Esophagus squamous epithelium (tissue), 5 donors: ENCODE measurements at regions not wholly inside any gene's neighbourhood (a gene's known extent, or its start where the extent isn't known, plus 50 kb on each side); places are given as distances from the start of the nearest gene placed in this dataset.

Experiments used
- DNase-seq: peaks from one replicate; lab custom pipeline; 2025; lab: John Stamatoyannopoulos, UW
- H3K27ac ChIP-seq, 4 donors: fragments of 200-600 bp; sonication (generic); one replicate each; pipeline ENCODE4 v1.5.1; 2016 to 2019; ENCODE audit warnings: mild to moderate bottlenecking in 1 of 4
- H3K27me3 ChIP-seq, 4 donors: fragments of 200-600 bp; sonication (generic); 1 replicate in 3 of 4; 2 replicates in 1 of 4; pipeline versions ENCODE4 v1.5.1 to v1.6.0; 2017 to 2021; ENCODE audit warnings: antibody characterized with exemption in 1 of 4
- H3K36me3 ChIP-seq, 3 donors: fragments of 200-600 bp; sonication (generic); one replicate each; pipeline ENCODE4 v1.5.1; 2016 to 2019
- H3K4me1 ChIP-seq, 3 donors: fragments of 200-600 bp; sonication (generic); one replicate each; pipeline ENCODE4 v1.5.1; 2017 to 2019
- H3K4me3 ChIP-seq, 4 donors: fragments of 200-600 bp; sonication (generic); 1 replicate in 3 of 4; 2 replicates in 1 of 4; pipeline ENCODE4 v1.5.1; 2016 to 2019; ENCODE audit warnings: mild to moderate bottlenecking in 2 of 4, moderate library complexity in 1 of 4
- H3K9me3 ChIP-seq, 3 donors: fragments of 200-600 bp; sonication (generic); one replicate each; pipeline ENCODE4 v1.5.1; 2016 to 2019
- POLR2A ChIP-seq, 4 donors: fragments of 450-650 bp; IDR thresholded peaks; one replicate each; pipeline ENCODE4 v1.6.1; 2017; ENCODE audit warnings: antibody characterized with exemption in 4 of 4, mild to moderate bottlenecking in 4 of 4, moderate library complexity in 3 of 4
- WGBS, 2 donors: methylation state at CpG; one replicate each; pipeline ENCODE4 v1.1.5; 2018; 5-methylcytosine and 5-hydroxymethylcytosine counted together
- intact Hi-C: fragments of 100-400 bp; cut with DNase I; formaldehyde crosslinking; loops from one replicate; pipeline ENCODE4 v1.15.0; 2022
- TF ChIP-seq, protein P1 (sequence below), 6 experiments: fragments of 450-650 bp in 4 of 6; fragments of 200-600 bp in 2 of 6; sonication (generic) in 2 of 6; IDR thresholded peaks; one replicate each; pipeline ENCODE4 v1.5.1; 2016 to 2019; ENCODE audit warnings: antibody characterized with exemption in 6 of 6, mild to moderate bottlenecking in 4 of 6, moderate library complexity in 4 of 6
- donor health status: DM: yes; HTN: yes; CAD: no.

DNA sequence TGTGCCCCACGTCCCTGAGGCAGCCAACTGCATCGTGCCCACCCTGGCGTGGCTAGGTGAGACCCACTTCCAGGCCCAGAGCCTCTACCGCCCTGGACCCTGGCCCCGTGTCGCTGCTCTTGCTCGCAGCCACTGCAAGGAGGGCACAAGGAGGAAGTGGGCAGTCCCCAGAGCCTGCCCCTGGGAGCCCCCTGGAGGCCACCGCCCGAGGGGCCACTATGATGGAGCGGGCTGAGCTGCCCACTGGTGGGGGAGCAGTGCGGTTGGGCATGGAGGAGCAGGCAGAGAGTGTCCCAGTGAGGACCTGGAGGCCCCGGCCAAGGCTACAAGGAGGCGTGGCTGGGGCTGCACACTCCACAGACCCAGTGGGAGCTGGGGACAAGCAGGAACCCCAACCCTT lies 323.6 kb downstream of the PCNX1 start:
- TF ChIP-seq POLR2A (IDR thresholded peaks at IDR 0.05), result no peak
- TF ChIP-seq, protein P1, sequence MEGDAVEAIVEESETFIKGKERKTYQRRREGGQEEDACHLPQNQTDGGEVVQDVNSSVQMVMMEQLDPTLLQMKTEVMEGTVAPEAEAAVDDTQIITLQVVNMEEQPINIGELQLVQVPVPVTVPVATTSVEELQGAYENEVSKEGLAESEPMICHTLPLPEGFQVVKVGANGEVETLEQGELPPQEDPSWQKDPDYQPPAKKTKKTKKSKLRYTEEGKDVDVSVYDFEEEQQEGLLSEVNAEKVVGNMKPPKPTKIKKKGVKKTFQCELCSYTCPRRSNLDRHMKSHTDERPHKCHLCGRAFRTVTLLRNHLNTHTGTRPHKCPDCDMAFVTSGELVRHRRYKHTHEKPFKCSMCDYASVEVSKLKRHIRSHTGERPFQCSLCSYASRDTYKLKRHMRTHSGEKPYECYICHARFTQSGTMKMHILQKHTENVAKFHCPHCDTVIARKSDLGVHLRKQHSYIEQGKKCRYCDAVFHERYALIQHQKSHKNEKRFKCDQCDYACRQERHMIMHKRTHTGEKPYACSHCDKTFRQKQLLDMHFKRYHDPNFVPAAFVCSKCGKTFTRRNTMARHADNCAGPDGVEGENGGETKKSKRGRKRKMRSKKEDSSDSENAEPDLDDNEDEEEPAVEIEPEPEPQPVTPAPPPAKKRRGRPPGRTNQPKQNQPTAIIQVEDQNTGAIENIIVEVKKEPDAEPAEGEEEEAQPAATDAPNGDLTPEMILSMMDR (IDR thresholded peaks at IDR 0.05), result no peak
- Histone ChIP-seq H3K4me3 (no peak overlapping the region), H3K9me3 (no peaks in the 10 kb centered on the region), H3K4me1 (peaks cover 0 to 8% (median under 1%) of the 10 kb centered on the region in 3 donors), H3K36me3 (no peaks in the 10 kb centered on the region), H3K27me3 (no peaks in the 10 kb centered on the region), H3K27ac (no peak overlapping the region)
- intact Hi-C loops, result no loop called here
- WGBS, 2 donors, result 90% methylated on average over 2 of the region's 13 CpGs; no CpG with 5 or more reads in 1 of the 2 donors
- DNase-seq, result no peak

DNA sequence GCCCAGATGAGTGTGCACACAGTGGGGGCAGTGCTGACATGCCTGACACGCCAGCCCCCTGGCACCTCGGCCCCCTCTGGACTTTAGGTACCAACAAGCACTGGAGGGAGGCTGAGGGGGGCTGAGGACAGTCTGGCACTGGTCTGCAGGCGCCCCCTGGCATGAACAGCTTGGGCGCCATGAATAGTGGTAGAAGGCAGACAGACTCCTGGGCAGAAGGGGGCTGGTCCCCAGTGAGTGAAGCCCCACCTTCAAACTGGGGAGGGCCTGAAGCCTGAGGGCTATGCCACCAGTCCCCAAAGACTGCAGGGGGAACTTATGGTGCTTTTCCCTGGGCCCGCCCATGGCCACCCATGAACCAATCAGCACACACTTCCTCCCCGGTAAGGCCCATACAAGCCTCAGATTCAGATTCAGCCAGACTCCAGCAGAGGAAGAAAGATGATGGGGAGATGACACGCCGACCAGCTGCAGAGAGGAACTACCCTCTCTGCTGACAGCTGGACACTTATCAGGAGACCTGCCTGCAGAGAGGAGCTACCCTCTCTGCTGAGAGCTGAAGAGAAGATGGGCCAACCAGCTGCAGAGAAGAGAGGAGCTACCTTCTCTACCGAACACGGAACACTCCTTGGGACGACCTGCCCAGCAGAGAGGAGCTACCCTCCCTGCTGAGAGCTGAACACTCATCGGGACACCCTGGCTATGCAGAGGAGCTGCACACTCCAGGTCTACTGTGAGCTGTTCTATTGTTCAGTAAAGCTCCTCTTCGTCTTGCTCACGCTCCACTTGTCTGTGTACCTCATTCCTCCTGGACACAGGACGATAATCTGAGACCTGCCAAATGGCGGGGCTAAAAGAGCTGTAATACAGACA lies 324.5 kb downstream of the PCNX1 start:
- no peak overlapping the region for H3K27ac ChIP-seq
- no peak for DNase-seq
- 88% methylated on average over 9 of the region's 16 CpGs; no CpG with 5 or more reads in 1 of the 2 donors for WGBS, 2 donors
- H3K27me3 ChIP-seq, result no peaks in the 10 kb centered on the region
- no peaks in the 10 kb centered on the region for H3K9me3 ChIP-seq
- intact Hi-C loops, result no loop called here
- no peak overlapping the region for H3K4me3 ChIP-seq
- TF ChIP-seq POLR2A (IDR thresholded peaks at IDR 0.05), result no peak
- TF ChIP-seq, protein P1 (IDR thresholded peaks at IDR 0.05), result no peak
- peaks cover 0 to 17% (median 8%) of the 10 kb centered on the region in 3 donors for H3K4me1 ChIP-seq
- H3K36me3 ChIP-seq, result no peaks in the 10 kb centered on the region

DNA sequence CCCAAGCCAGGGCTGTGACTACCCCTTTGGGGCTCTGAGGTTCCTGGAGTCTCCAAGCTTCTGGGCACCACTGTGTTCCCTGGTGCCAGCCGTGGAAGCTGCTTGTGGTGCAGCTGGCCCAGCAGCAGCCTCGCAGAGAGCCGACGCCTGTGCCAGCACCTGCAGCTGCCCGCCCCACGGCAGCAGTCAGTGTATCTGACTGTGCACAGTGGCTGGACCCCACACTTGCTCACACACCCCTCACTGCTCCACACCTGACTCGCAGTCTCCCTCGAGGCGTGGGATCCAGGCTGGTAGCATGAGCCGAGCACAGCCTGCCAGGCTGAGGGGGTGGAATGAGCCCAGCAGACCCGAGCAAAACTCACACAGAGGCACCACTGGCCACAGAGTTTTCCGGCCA lies 325.2 kb downstream of the PCNX1 start:
- intact Hi-C loops, result no loop called here
- Histone ChIP-seq H3K27me3 (no peaks in the 10 kb centered on the region), H3K4me1 (peaks cover 0 to 21% (median 8%) of the 10 kb centered on the region in 3 donors), H3K36me3 (no peaks in the 10 kb centered on the region), H3K4me3 (no peak overlapping the region), H3K27ac (no peak overlapping the region), H3K9me3 (no peaks in the 10 kb centered on the region)
- no peak for DNase-seq
- whole genome bisulfite sequencing, 2 donors, result 100% methylated on average over 2 of the region's 12 CpGs; no CpG with 5 or more reads in 1 of the 2 donors
- no peak for TF ChIP-seq POLR2A (IDR thresholded peaks at IDR 0.05)
- TF ChIP-seq, protein P1 (IDR thresholded peaks at IDR 0.05), result no peak

DNA sequence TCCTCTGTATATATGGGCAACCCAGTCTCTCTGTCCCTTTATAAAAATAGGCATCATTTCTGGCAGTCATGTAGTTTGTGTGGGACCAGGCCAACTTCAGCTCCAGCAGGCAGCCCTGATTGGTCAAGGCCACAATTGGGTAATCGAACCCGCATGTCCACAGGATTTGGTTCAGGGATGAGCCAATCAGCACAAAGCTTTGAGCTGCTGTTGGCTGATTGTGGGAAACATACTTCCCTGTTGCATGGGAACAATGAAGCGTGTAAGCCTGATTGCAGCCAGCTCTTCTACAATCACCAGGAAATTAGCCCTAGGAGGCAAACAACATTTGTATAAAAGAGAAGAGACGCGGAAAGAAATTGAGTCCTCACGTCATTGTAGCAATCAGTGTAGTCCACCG lies 328.6 kb downstream of the PCNX1 start:
- Histone ChIP-seq H3K27ac (peak overlapping the region in 3 of 4 donors; percentile 52 to 57 (median 55)), H3K4me3 (peak overlapping the region in 1 of 4 donors; percentile 26), H3K9me3 (no peaks in the 10 kb centered on the region), H3K27me3 (no peaks in the 10 kb centered on the region), H3K36me3 (no peaks in the 10 kb centered on the region), H3K4me1 (peaks cover 0 to 25% (median 8%) of the 10 kb centered on the region in 3 donors)
- no peak for TF ChIP-seq POLR2A (IDR thresholded peaks at IDR 0.05)
- TF ChIP-seq, protein P1 (IDR thresholded peaks at IDR 0.05), result no peak
- intact Hi-C loops, result no loop called here
- 37 to 50% methylated on average over 5 to 7 of the region's 7 CpGs for WGBS, 2 donors
- DNase-seq, result no peak

DNA sequence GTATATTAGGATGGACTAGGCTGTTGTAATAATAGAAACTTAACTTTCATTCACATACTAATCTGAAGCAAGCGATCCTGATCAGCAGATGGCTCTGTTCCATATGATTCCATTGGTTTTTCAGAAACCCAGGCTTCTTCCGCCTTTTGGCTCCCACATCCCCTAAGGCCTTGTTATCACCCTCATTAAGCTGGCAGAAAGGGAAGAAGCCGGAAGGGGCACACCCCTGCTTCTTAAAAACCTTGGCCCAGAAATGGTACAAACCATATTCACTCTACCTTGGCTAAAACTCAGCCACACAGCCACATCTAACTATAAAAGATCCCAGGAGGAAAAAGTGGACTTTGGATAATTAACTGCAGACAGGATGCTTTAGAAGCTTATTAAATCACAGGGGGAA lies 329.2 kb downstream of the PCNX1 start:
- Histone ChIP-seq H3K4me1 (peaks cover 0 to 30% (median 8%) of the 10 kb centered on the region in 3 donors), H3K36me3 (no peaks in the 10 kb centered on the region), H3K4me3 (no peak overlapping the region), H3K27me3 (no peaks in the 10 kb centered on the region), H3K27ac (peak overlapping the region in 3 of 4 donors; percentile 52 to 57 (median 55)), H3K9me3 (no peaks in the 10 kb centered on the region)
- no peak for TF ChIP-seq POLR2A (IDR thresholded peaks at IDR 0.05)
- TF ChIP-seq, protein P1 (IDR thresholded peaks at IDR 0.05), result no peak
- DNase-seq, result no peak
- intact Hi-C loops, result no loop called here
- 37 to 64% methylated on average over 3 of the region's 3 CpGs for WGBS, 2 donors
